BJ (cell line): ENCODE measurements at regions not wholly inside any gene's neighbourhood (a gene's known extent, or its start where the extent isn't known, plus 50 kb on each side); places are given as distances from the start of the nearest gene placed in this dataset.

Experiments
- CTCF ChIA-PET: fragments of 350-600 bp; formaldehyde crosslinking; extraction: SDS; loops from one replicate; lab custom pipeline; 2021; ENCODE audit warnings: antibody characterized with exemption, inconsistent platforms; lab: Yijun Ruan, JAX
- POLR2A ChIA-PET: fragments of 300-600 bp; sonication (Branson Sonifier 250); formaldehyde crosslinking; extraction: SDS; loops from one replicate; lab custom pipeline; 2021; ENCODE audit warnings: antibody characterized with exemption; lab: Charles Lee
- DNase-seq: peaks from one replicate; pipeline ENCODE4 v3.0.0-alpha.2; 2011; ENCODE audit warnings: low read depth
- H3K27me3 ChIP-seq: 2 replicates; pipeline ENCODE4 v1.6.0; 2011; ENCODE audit warnings: low read length; ENCODE audit not compliant: control insufficient read depth, insufficient read depth
- H3K36me3 ChIP-seq: 2 replicates; pipeline ENCODE4 v1.5.1; 2011; ENCODE audit warnings: low read length; ENCODE audit not compliant: control insufficient read depth, insufficient read depth
- H3K4me3 ChIP-seq: 2 replicates; pipeline ENCODE4 v1.5.1; 2011; ENCODE audit warnings: low read depth, mild to moderate bottlenecking, control low read depth, low read length
- CTCF ChIP-seq: IDR thresholded peaks from 2 replicates; pipeline ENCODE4 v1.5.1; 2011; ENCODE audit warnings: low read depth, mild to moderate bottlenecking, control low read depth, inconsistent platforms, low read length, moderate library complexity; ENCODE audit not compliant: insufficient read depth

GRCh38 chr3:3689601-3690375 is 109.4 kb upstream of the LRRN1 start:
- CTCF ChIA-PET, result no interaction called here
- Histone ChIP-seq H3K27me3 (no peaks in the 10 kb centered on the region), H3K36me3 (no peaks in the 10 kb centered on the region), H3K4me3 (no peak overlapping the region)
- DNase-seq, result no peak
- POLR2A ChIA-PET, result no interaction called here
- TF ChIP-seq CTCF, result no peak

GRCh38 chr3:3686907-3687648 is 112.2 kb upstream of the LRRN1 start:
- Histone ChIP-seq H3K36me3 (no peaks in the 10 kb centered on the region), H3K4me3 (no peak overlapping the region), H3K27me3 (no peaks in the 10 kb centered on the region)
- no peak for TF ChIP-seq CTCF
- DNase-seq, result no peak
- ChIA-PET CTCF (no interaction called here), POLR2A (no interaction called here)

GRCh38 chr3:3685721-3686120 is 113.5 kb upstream of the LRRN1 start:
- ChIA-PET CTCF (no interaction called here), POLR2A (no interaction called here)
- no peaks in the 10 kb centered on the region for H3K27me3 ChIP-seq
- DNase-seq, result no peak
- H3K36me3 ChIP-seq, result no peaks in the 10 kb centered on the region
- no peak for TF ChIP-seq CTCF
- H3K4me3 ChIP-seq, result no peak overlapping the region

GRCh38 chr3:3683261-3683660 is 116.0 kb upstream of the LRRN1 start:
- no peak for DNase-seq
- no peak overlapping the region for H3K4me3 ChIP-seq
- no peaks in the 10 kb centered on the region for H3K27me3 ChIP-seq
- CTCF ChIA-PET, result no interaction called here
- no peaks in the 10 kb centered on the region for H3K36me3 ChIP-seq
- POLR2A ChIA-PET, result no interaction called here
- no peak for TF ChIP-seq CTCF

- POLR2A ChIA-PET, result no interaction called here
- Histone ChIP-seq H3K4me3 (no peak overlapping the region), H3K27me3 (no peaks in the 10 kb centered on the region), H3K36me3 (no peaks in the 10 kb centered on the region)
- TF ChIP-seq CTCF, result no peak
- CTCF ChIA-PET, result no interaction called here
- DNase-seq, result no peak
Observed at GRCh38 chr3:3675801-3676200, 123.4 kb upstream of the LRRN1 start.
